ENCODE measurements at regions not wholly inside any gene's neighbourhood (a gene's known extent, or its start where the extent isn't known, plus 50 kb on each side); places are given as distances from the start of the nearest gene placed in this dataset.

DNA sequence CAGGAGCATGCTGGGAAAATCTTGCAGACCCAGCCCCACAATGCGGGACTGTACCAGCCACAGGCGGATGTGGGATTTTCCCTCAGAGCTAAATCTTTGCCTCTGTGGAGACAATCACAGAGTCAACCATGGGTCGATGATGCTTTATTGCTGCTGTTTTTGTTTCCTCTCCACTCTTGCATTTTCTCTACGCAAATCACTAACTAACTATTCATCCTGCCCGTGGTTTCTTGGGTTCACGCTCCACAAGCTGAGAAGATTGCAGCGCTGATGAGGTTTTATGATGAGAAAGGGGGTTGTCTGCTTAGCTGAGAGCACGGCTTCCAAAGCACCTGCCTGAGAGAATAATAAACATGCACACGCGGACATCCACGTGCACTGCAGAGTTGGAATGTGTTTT, 500.2 kb upstream of the ADAMTS16 start:
- H3K27ac ChIP-seq = no peak overlapping the region
- TF ChIP-seq POLR2A (IDR thresholded peaks at IDR 0.05) = no peak
- TF ChIP-seq, protein P1, sequence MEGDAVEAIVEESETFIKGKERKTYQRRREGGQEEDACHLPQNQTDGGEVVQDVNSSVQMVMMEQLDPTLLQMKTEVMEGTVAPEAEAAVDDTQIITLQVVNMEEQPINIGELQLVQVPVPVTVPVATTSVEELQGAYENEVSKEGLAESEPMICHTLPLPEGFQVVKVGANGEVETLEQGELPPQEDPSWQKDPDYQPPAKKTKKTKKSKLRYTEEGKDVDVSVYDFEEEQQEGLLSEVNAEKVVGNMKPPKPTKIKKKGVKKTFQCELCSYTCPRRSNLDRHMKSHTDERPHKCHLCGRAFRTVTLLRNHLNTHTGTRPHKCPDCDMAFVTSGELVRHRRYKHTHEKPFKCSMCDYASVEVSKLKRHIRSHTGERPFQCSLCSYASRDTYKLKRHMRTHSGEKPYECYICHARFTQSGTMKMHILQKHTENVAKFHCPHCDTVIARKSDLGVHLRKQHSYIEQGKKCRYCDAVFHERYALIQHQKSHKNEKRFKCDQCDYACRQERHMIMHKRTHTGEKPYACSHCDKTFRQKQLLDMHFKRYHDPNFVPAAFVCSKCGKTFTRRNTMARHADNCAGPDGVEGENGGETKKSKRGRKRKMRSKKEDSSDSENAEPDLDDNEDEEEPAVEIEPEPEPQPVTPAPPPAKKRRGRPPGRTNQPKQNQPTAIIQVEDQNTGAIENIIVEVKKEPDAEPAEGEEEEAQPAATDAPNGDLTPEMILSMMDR (IDR thresholded peaks at IDR 0.05) = no peak
- TF ChIP-seq POLR2AphosphoS5 (IDR thresholded peaks at IDR 0.05; ENCODE audit: insufficient read depth in 1 of 2, low read depth in 1 of 2) = no peak
- no peaks in the 10 kb centered on the region for H3K9me3 ChIP-seq
- DNase-seq (ENCODE audit: extremely low spot score in 2 of 2) = no peak
- H3K4me3 ChIP-seq = no peak overlapping the region
- no peaks in the 10 kb centered on the region for H3K36me3 ChIP-seq
- H3K4me1 ChIP-seq = no peaks in the 10 kb centered on the region
- intact Hi-C loops (cut with DNase I) = no loop called here
- no peaks in the 10 kb centered on the region for H3K27me3 ChIP-seq

DNA sequence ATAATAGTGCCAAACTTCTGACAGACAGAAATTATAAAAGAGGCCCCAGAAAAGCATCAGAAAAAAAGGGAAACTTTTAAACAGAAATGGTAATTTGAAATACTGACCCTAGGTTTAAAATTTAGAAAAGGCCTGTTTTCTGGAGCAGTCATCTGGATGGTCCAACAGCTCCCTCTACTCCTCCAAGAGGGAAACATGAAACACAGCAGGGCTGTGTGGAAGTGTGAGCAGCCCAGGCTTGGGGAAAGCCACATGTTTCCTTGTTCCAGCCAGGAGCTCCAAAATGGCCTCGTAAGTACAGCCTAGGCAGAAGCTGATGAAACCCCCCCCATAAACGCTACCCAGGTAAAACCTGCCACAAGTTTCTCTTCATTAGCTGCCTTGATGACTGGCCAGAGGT, 499.3 kb upstream of the ADAMTS16 start:
- no peak overlapping the region for H3K27ac ChIP-seq
- no peaks in the 10 kb centered on the region for H3K9me3 ChIP-seq
- H3K27me3 ChIP-seq = no peaks in the 10 kb centered on the region
- H3K36me3 ChIP-seq = no peaks in the 10 kb centered on the region
- TF ChIP-seq, protein P1 (IDR thresholded peaks at IDR 0.05) = no peak
- TF ChIP-seq POLR2A (IDR thresholded peaks at IDR 0.05) = no peak
- no peak for TF ChIP-seq POLR2AphosphoS5 (IDR thresholded peaks at IDR 0.05; ENCODE audit: insufficient read depth in 1 of 2, low read depth in 1 of 2)
- intact Hi-C loops (cut with DNase I) = no loop called here
- H3K4me1 ChIP-seq = no peaks in the 10 kb centered on the region
- DNase-seq (ENCODE audit: extremely low spot score in 2 of 2) = no peak
- no peak overlapping the region for H3K4me3 ChIP-seq

DNA sequence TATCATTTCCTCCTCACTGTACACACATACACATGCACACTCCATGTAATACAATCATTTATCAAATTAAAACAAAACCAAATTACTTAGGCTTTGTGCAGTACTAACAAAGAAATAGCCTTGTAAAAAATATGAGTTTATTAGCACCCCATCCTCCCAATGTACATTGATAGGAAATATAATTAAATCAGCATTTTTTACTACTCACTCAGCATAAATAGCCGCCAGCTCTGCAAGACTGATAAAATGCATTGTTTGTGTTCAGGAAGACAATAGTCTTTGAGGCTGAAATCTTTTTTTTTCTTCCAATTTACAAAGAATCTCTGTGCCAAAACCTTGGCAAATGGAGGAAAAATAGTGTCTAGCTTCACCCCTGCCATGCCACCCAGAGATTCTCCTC, 497.6 kb upstream of the ADAMTS16 start:
- TF ChIP-seq POLR2A (IDR thresholded peaks at IDR 0.05) (no peak), POLR2AphosphoS5 (IDR thresholded peaks at IDR 0.05; ENCODE audit: insufficient read depth in 1 of 2, low read depth in 1 of 2) (no peak)
- TF ChIP-seq, protein P1 (IDR thresholded peaks at IDR 0.05) = no peak
- intact Hi-C loops (cut with DNase I) = no loop called here
- no peak overlapping the region for H3K27ac ChIP-seq

DNA sequence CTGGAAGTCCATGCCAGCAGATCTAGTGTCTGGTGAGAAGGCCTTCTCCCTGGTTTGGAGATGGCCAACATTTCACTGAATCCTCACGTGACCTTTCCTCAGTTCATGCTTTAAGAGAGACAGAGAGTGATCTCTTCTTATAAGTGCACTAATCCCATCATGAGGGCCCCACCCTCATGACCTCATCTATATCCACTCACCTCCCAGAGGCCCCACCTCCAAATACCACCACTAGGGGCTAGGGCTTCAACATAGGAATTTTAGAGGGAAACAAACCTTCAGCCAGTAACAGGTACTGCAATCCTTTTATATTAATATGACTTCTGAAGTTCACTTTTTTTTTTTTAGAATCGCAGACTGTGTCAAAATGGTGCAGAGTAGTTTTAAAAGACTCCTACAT, 496.9 kb upstream of the ADAMTS16 start:
- intact Hi-C loops (cut with DNase I) = no loop called here
- no peak overlapping the region for H3K4me3 ChIP-seq
- DNase-seq (ENCODE audit: extremely low spot score in 2 of 2) = no peak
- no peaks in the 10 kb centered on the region for H3K9me3 ChIP-seq
- no peaks in the 10 kb centered on the region for H3K36me3 ChIP-seq
- no peak overlapping the region for H3K27ac ChIP-seq
- TF ChIP-seq, protein P1 (IDR thresholded peaks at IDR 0.05) = no peak
- TF ChIP-seq POLR2AphosphoS5 (IDR thresholded peaks at IDR 0.05; ENCODE audit: insufficient read depth in 1 of 2, low read depth in 1 of 2) (no peak), POLR2A (IDR thresholded peaks at IDR 0.05) (no peak)
- no peaks in the 10 kb centered on the region for H3K27me3 ChIP-seq
- no peaks in the 10 kb centered on the region for H3K4me1 ChIP-seq

More for the DNA sequence above, 497.6 kb upstream of the ADAMTS16 start:
- Histone ChIP-seq H3K27me3 (no peaks in the 10 kb centered on the region), H3K4me3 (no peak overlapping the region), H3K4me1 (no peaks in the 10 kb centered on the region), H3K9me3 (no peaks in the 10 kb centered on the region), H3K36me3 (no peaks in the 10 kb centered on the region)
- no peak for DNase-seq (ENCODE audit: extremely low spot score in 2 of 2)

DNA sequence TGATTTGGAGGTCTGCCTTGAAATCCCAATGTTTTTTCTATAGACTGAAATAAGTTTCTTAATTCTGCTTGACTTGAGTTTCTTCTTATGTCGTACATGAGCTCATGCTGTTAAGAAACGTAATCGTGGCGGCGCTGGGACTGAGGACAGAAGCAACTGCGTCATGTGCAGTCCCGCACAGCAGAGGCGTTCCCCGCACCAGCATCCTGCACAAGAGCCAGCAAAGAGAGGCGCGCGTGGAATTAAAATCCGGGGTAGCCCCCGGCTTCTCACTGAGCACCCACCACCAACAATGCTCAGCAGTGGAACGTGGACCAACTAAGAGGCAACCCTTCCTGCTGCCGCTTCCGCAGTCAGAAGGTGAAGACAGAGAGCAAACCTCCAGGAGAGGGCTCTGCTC, 496.2 kb upstream of the ADAMTS16 start:
- Histone ChIP-seq H3K27me3 (no peaks in the 10 kb centered on the region), H3K27ac (no peak overlapping the region), H3K4me1 (no peaks in the 10 kb centered on the region), H3K4me3 (no peak overlapping the region), H3K9me3 (no peaks in the 10 kb centered on the region), H3K36me3 (no peaks in the 10 kb centered on the region)
- intact Hi-C loops (cut with DNase I) = no loop called here
- TF ChIP-seq POLR2A (IDR thresholded peaks at IDR 0.05) (no peak), POLR2AphosphoS5 (IDR thresholded peaks at IDR 0.05; ENCODE audit: insufficient read depth in 1 of 2, low read depth in 1 of 2) (no peak)
- TF ChIP-seq, protein P1 (IDR thresholded peaks at IDR 0.05) = no peak
- DNase-seq (ENCODE audit: extremely low spot score in 2 of 2) = no peak
